Cardiac septum (tissue), 1 donor: ENCODE measurements at regions not wholly inside any gene's neighbourhood (a gene's known extent, or its start where the extent isn't known, plus 50 kb on each side); places are given as distances from the start of the nearest gene placed in this dataset.
"Not testable (repeated sequence)": the region's sequence is repeated elsewhere in the genome, so short reads cannot be mapped to it uniquely, and the experiment has no call there.

Experiments used
- DNase-seq: peaks from one replicate; pipeline ENCODE4 v3.0.0-alpha.2; 2020; ENCODE audit warnings: low spot score
- intact Hi-C: fragments of 100-400 bp; cut with DNase I; formaldehyde crosslinking; loops from one replicate; pipeline ENCODE4 v1.14.0; 2022
- donor health status: DM: no; HTN: no; CAD: no.

- intact Hi-C loops, result no loop called here
- DNase-seq, result no peak
These were observed 415.9 kb downstream of the TMEM135 start for GRCh38 chr11:87453531-87454089.

- intact Hi-C loops, DNase-seq: not testable (repeated sequence)
These were observed 414.3 kb downstream of the TMEM135 start for GRCh38 chr11:87452025-87452424.

- no peak for DNase-seq
- intact Hi-C loops, result no loop called here
These were observed 413.7 kb downstream of the TMEM135 start for GRCh38 chr11:87451395-87451794.

- DNase-seq, result no peak
- intact Hi-C loops, result no loop called here
These were observed 409.9 kb downstream of the TMEM135 start for GRCh38 chr11:87447606-87448005.

- intact Hi-C loops, result no loop called here
- no peak for DNase-seq
These were observed 407.3 kb downstream of the TMEM135 start for GRCh38 chr11:87444993-87445392.

- no peak for DNase-seq
- intact Hi-C loops, result no loop called here
These were observed 406.0 kb downstream of the TMEM135 start for GRCh38 chr11:87443707-87444106.

GRCh38 chr11:87440076-87440770 is 402.5 kb downstream of the TMEM135 start:
- DNase-seq, result no peak
- intact Hi-C loops, result no loop called here

GRCh38 chr11:87438416-87438815 is 400.7 kb downstream of the TMEM135 start:
- no peak for DNase-seq
- intact Hi-C loops, result no loop called here

GRCh38 chr11:87437844-87438223 is 400.1 kb downstream of the TMEM135 start:
- no peak for DNase-seq
- intact Hi-C loops, result no loop called here

GRCh38 chr11:87437133-87437843 is 399.6 kb downstream of the TMEM135 start:
- intact Hi-C loops, result no loop called here
- DNase-seq, result no peak

GRCh38 chr11:87432022-87432421 is 394.3 kb downstream of the TMEM135 start:
- no peak for DNase-seq
- intact Hi-C loops, result no loop called here

- intact Hi-C loops, result no loop called here
- DNase-seq, result no peak
These were observed 393.7 kb downstream of the TMEM135 start for GRCh38 chr11:87431392-87431791.

GRCh38 chr11:87430821-87431220 is 393.1 kb downstream of the TMEM135 start:
- intact Hi-C loops, result no loop called here
- no peak for DNase-seq

GRCh38 chr11:87429996-87430395 is 392.3 kb downstream of the TMEM135 start:
- intact Hi-C loops, result loop anchor here (10.0 kb wide), 2 partner anchors 495 to 565 kb away; no protein-coding TSS in a partner anchor
- DNase-seq, result no peak

- intact Hi-C loops, result loop anchor here (10.0 kb wide), 2 partner anchors 493 to 563 kb away; no protein-coding TSS in a partner anchor
- DNase-seq, result no peak
These were observed 390.5 kb downstream of the TMEM135 start for GRCh38 chr11:87428266-87428665.

GRCh38 chr11:87425943-87426342 is 388.2 kb downstream of the TMEM135 start:
- DNase-seq, result no peak
- intact Hi-C loops, result loop anchor here (10.0 kb wide), 2 partner anchors 491 to 561 kb away; no protein-coding TSS in a partner anchor

- intact Hi-C loops, result loop anchor here (10.0 kb wide), 2 partner anchors 491 to 561 kb away; no protein-coding TSS in a partner anchor
- DNase-seq, result no peak
These were observed 387.7 kb downstream of the TMEM135 start for GRCh38 chr11:87425391-87425790.

GRCh38 chr11:87423161-87423560 is 385.4 kb downstream of the TMEM135 start:
- intact Hi-C loops, result loop anchor here (10.0 kb wide), 2 partner anchors 488 to 558 kb away; no protein-coding TSS in a partner anchor
- DNase-seq, result no peak

- DNase-seq, result no peak
- intact Hi-C loops, result loop anchor here (10.0 kb wide), 2 partner anchors 488 to 558 kb away; no protein-coding TSS in a partner anchor
These were observed 384.8 kb downstream of the TMEM135 start for GRCh38 chr11:87422566-87422965.

- no peak for DNase-seq
- intact Hi-C loops, result loop anchor here (1.0 to 10.0 kb wide), 3 partner anchors 69 to 557 kb away; no protein-coding TSS in a partner anchor
These were observed 383.7 kb downstream of the TMEM135 start for GRCh38 chr11:87421422-87421821.
